Endodermal cell (in vitro differentiated cells): ENCODE measurements at regions not wholly inside any gene's neighbourhood (a gene's known extent, or its start where the extent isn't known, plus 50 kb on each side); places are given as distances from the start of the nearest gene placed in this dataset.

Experiments used
- DNase-seq: peaks from one replicate; pipeline ENCODE4 v3.0.0-alpha.2; 2017
- H3K27ac ChIP-seq: 2 replicates; pipeline ENCODE4 v1.5.1; 2013; ENCODE audit warnings: mild to moderate bottlenecking, low read depth, low read length, moderate library complexity
- H3K27me3 ChIP-seq: 2 replicates; pipeline ENCODE4 v1.6.1; 2013; ENCODE audit warnings: mild to moderate bottlenecking, low read length, moderate library complexity; ENCODE audit not compliant: insufficient read depth, control insufficient read depth, poor library complexity, severe bottlenecking
- H3K36me3 ChIP-seq: 2 replicates; pipeline ENCODE4 v1.7.0; 2013; ENCODE audit warnings: mild to moderate bottlenecking, low read length, moderate library complexity; ENCODE audit not compliant: control insufficient read depth, insufficient read depth
- H3K4me1 ChIP-seq: one replicate; pipeline ENCODE4 v1.7.0; 2013; ENCODE audit warnings: low read length; ENCODE audit not compliant: control insufficient read depth, insufficient read depth
- H3K4me3 ChIP-seq: 2 replicates; pipeline ENCODE4 v1.5.1; 2013; ENCODE audit warnings: mild to moderate bottlenecking, low read length, moderate library complexity
- H3K9ac ChIP-seq: 2 replicates; pipeline ENCODE4 v1.6.1; 2013; ENCODE audit warnings: mild to moderate bottlenecking, low read length, moderate library complexity; ENCODE audit not compliant: poor library complexity, severe bottlenecking; ENCODE audit errors: extremely low read depth
- H3K9me3 ChIP-seq: 2 replicates; pipeline ENCODE4 v1.6.1; 2013; ENCODE audit warnings: mild to moderate bottlenecking, low read length, moderate library complexity; ENCODE audit not compliant: control insufficient read depth
- H3K27ac Mint-ChIP-seq: 2 replicates; pipeline ENCODE4 v1.8.0; 2020; ENCODE audit warnings: mixed read lengths
- H3K27me3 Mint-ChIP-seq: 2 replicates; pipeline ENCODE4 v1.8.0; 2021; ENCODE audit warnings: mild to moderate bottlenecking, mixed read lengths; ENCODE audit not compliant: insufficient read depth
- H3K36me3 Mint-ChIP-seq: 2 replicates; pipeline ENCODE4 v1.8.0; 2020; ENCODE audit warnings: low read depth, mixed read lengths
- H3K4me1 Mint-ChIP-seq: 2 replicates; pipeline ENCODE4 v1.8.0; 2020; ENCODE audit warnings: mixed read lengths
- H3K4me3 Mint-ChIP-seq: 2 replicates; pipeline ENCODE4 v1.8.0; 2020; ENCODE audit warnings: mild to moderate bottlenecking, moderate library complexity, mixed read lengths
- H3K9me3 Mint-ChIP-seq: 2 replicates; pipeline ENCODE4 v1.8.0; 2020; ENCODE audit warnings: mild to moderate bottlenecking, mixed read lengths
- WGBS, 2 experiments: methylation state at CpG; one replicate each; pipeline versions ENCODE4 v1.1.5 to v1.1.7; 2013; ENCODE audit warnings: missing lambda C conversion rate in 2 of 2, mixed read lengths in 1 of 2; ENCODE audit not compliant: insufficient coverage in 1 of 2, insufficient read length in 1 of 2; 5-methylcytosine and 5-hydroxymethylcytosine counted together
- TF ChIP-seq, protein P1 (sequence below): fragments of 200-600 bp; sonication (generic); conservative IDR thresholded peaks from 2 replicates; pipeline ENCODE4 v1.5.0; 2021; ENCODE audit warnings: antibody characterized with exemption, mild to moderate bottlenecking

DNA sequence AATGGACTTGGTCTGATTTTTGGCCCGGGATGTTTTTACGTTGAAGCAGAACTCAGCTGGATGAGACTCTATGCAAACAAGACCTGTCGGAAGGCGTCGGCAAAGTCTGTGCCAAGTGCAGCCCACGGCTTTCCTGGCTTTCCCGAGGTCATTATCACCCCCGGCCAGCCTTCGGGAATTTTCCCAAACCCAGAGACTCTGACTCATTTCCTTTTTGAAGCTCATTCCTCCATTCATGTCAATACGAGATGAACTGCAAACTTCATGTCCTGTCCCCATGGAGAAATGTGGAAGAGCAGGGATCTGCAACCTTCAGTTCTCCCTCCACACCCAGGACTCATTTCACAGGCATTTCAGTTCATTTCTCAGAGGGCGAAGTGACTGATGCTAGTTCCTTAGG is 95.3 kb downstream of the IRX2 start:
- H3K4me1 Mint-ChIP-seq: peaks cover 5% of the 10 kb centered on the region
- no peaks in the 10 kb centered on the region for H3K36me3 Mint-ChIP-seq
- H3K27me3 Mint-ChIP-seq: no peaks in the 10 kb centered on the region
- no peak overlapping the region for H3K27ac Mint-ChIP-seq
- Histone ChIP-seq H3K36me3 (no peaks in the 10 kb centered on the region), H3K9me3 (no peaks in the 10 kb centered on the region), H3K27ac (no peak overlapping the region), H3K4me3 (no peak overlapping the region), H3K9ac (no peak overlapping the region), H3K4me1 (no peaks in the 10 kb centered on the region), H3K27me3 (no peaks in the 10 kb centered on the region)
- TF ChIP-seq, protein P1, sequence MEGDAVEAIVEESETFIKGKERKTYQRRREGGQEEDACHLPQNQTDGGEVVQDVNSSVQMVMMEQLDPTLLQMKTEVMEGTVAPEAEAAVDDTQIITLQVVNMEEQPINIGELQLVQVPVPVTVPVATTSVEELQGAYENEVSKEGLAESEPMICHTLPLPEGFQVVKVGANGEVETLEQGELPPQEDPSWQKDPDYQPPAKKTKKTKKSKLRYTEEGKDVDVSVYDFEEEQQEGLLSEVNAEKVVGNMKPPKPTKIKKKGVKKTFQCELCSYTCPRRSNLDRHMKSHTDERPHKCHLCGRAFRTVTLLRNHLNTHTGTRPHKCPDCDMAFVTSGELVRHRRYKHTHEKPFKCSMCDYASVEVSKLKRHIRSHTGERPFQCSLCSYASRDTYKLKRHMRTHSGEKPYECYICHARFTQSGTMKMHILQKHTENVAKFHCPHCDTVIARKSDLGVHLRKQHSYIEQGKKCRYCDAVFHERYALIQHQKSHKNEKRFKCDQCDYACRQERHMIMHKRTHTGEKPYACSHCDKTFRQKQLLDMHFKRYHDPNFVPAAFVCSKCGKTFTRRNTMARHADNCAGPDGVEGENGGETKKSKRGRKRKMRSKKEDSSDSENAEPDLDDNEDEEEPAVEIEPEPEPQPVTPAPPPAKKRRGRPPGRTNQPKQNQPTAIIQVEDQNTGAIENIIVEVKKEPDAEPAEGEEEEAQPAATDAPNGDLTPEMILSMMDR: no peak
- no peak overlapping the region for H3K4me3 Mint-ChIP-seq
- no peak for DNase-seq
- no peaks in the 10 kb centered on the region for H3K9me3 Mint-ChIP-seq
- WGBS, 2 experiments: 83 to 85% methylated on average over 10 to 11 of the region's 11 CpGs

DNA sequence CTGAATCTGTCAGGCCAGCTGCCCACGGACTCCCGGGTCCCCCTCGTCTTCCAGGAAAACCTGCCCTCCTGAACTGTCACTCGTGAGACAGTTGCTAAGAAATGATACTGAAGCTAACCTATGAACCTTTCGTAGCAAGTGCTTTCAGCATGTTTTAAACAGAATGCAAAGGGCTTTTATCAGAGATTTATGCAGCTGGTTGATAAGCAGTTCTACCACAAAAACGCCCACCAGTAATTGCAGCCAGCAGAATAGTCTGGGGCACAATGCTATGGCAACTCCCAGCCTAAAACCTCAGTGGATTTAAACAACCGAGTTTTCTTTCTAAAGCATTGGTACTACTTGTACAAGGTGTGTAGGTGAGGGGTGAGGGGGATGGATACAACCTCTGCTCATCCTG is 97.5 kb downstream of the IRX2 start:
- H3K9me3 Mint-ChIP-seq: no peaks in the 10 kb centered on the region
- no peaks in the 10 kb centered on the region for H3K36me3 Mint-ChIP-seq
- no peak overlapping the region for H3K27ac Mint-ChIP-seq
- Histone ChIP-seq H3K27ac (no peak overlapping the region), H3K4me3 (no peak overlapping the region), H3K9me3 (no peaks in the 10 kb centered on the region), H3K36me3 (no peaks in the 10 kb centered on the region), H3K4me1 (no peaks in the 10 kb centered on the region), H3K9ac (no peak overlapping the region), H3K27me3 (no peaks in the 10 kb centered on the region)
- WGBS, 2 experiments: 82 to 87% methylated on average over 6 to 7 of the region's 7 CpGs
- DNase-seq: no peak
- peaks cover 2% of the 10 kb centered on the region for H3K4me1 Mint-ChIP-seq
- no peak overlapping the region for H3K4me3 Mint-ChIP-seq
- TF ChIP-seq, protein P1: no peak
- no peaks in the 10 kb centered on the region for H3K27me3 Mint-ChIP-seq

DNA sequence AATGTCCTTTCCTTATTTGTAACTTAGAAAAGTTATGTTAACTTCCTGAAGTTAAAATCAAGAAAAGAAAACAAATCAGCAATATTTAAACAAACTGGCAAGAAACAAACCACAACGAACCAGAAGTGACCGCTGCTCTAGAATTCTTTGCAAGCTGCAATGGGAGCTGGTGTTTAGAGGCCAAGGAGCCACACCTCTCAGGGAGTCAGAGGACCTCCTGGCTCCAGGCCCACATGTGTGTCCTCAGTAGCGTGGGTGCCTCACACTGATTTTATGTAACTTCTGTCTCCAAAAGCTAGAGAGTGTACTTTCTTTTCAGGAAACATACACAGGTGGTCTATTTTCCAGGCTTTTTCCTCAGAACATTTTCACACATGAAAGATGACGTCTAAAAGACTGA is 100.4 kb downstream of the IRX2 start:
- Mint-ChIP-seq H3K9me3 (no peaks in the 10 kb centered on the region), H3K36me3 (no peaks in the 10 kb centered on the region), H3K4me1 (peaks cover 2% of the 10 kb centered on the region), H3K4me3 (no peak overlapping the region), H3K27ac (no peak overlapping the region), H3K27me3 (peaks cover 4% of the 10 kb centered on the region)
- Histone ChIP-seq H3K9me3 (no peaks in the 10 kb centered on the region), H3K27ac (no peak overlapping the region), H3K4me3 (no peak overlapping the region), H3K9ac (no peak overlapping the region), H3K4me1 (no peaks in the 10 kb centered on the region), H3K36me3 (no peaks in the 10 kb centered on the region), H3K27me3 (no peaks in the 10 kb centered on the region)
- DNase-seq: no peak
- TF ChIP-seq, protein P1: no peak
- WGBS, 2 experiments: 81 to 83% methylated on average over 3 to 4 of the region's 4 CpGs
